ENCODE measurements at regions not wholly inside any gene's neighbourhood (a gene's known extent, or its start where the extent isn't known, plus 50 kb on each side); places are given as distances from the start of the nearest gene placed in this dataset.

DNA sequence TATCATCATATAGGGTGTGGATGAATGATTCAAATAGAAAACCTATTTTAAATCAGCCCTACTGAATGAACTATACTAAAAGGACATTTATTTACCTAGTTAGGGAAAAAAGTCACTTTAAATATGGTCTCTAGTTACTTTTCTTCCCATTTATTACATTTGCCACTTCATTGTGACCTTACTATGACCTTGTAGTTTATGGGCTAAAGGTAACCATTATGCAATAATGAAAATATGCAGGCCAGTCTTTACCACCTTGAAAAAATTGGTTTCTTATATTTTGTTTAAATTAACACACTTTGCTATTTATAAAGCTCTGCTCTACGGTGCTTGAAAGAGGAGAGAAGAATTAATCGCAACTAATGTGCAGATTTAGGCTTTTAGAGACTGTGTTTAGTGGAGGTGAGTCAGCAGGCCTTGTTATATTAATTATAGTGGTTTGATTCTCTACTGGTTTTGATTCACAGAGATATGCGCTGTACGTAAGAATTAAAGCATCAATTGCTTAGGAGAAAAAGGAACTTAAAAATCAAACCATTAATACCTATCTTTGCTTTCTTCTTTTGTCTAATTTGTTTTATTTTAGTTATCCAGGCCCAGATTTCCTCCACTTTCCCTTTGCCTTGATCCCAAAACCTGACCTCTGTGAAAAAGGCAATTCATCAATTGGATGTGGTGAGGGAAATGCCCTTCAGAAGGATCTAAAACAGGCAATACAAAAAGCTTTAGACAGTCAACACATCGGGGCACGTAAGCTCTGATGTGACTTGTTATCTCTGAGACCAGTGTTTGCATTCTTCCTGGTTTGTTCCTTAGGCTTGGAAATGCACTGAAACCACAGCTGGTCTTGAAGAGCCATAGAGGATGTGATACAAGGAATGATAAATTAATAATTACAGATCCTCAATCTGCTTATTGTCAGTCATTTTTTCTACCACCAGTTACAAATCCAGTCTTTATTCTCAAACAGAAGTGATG, 141.2 kb upstream of the HDAC9 start:
- TF ChIP-seq, protein P1, sequence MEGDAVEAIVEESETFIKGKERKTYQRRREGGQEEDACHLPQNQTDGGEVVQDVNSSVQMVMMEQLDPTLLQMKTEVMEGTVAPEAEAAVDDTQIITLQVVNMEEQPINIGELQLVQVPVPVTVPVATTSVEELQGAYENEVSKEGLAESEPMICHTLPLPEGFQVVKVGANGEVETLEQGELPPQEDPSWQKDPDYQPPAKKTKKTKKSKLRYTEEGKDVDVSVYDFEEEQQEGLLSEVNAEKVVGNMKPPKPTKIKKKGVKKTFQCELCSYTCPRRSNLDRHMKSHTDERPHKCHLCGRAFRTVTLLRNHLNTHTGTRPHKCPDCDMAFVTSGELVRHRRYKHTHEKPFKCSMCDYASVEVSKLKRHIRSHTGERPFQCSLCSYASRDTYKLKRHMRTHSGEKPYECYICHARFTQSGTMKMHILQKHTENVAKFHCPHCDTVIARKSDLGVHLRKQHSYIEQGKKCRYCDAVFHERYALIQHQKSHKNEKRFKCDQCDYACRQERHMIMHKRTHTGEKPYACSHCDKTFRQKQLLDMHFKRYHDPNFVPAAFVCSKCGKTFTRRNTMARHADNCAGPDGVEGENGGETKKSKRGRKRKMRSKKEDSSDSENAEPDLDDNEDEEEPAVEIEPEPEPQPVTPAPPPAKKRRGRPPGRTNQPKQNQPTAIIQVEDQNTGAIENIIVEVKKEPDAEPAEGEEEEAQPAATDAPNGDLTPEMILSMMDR (conservative IDR thresholded peaks at IDR 0.05; ENCODE audit: low read depth in 2 of 2), result no peak
- TF ChIP-seq, protein P2, sequence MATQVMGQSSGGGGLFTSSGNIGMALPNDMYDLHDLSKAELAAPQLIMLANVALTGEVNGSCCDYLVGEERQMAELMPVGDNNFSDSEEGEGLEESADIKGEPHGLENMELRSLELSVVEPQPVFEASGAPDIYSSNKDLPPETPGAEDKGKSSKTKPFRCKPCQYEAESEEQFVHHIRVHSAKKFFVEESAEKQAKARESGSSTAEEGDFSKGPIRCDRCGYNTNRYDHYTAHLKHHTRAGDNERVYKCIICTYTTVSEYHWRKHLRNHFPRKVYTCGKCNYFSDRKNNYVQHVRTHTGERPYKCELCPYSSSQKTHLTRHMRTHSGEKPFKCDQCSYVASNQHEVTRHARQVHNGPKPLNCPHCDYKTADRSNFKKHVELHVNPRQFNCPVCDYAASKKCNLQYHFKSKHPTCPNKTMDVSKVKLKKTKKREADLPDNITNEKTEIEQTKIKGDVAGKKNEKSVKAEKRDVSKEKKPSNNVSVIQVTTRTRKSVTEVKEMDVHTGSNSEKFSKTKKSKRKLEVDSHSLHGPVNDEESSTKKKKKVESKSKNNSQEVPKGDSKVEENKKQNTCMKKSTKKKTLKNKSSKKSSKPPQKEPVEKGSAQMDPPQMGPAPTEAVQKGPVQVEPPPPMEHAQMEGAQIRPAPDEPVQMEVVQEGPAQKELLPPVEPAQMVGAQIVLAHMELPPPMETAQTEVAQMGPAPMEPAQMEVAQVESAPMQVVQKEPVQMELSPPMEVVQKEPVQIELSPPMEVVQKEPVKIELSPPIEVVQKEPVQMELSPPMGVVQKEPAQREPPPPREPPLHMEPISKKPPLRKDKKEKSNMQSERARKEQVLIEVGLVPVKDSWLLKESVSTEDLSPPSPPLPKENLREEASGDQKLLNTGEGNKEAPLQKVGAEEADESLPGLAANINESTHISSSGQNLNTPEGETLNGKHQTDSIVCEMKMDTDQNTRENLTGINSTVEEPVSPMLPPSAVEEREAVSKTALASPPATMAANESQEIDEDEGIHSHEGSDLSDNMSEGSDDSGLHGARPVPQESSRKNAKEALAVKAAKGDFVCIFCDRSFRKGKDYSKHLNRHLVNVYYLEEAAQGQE (IDR thresholded peaks at IDR 0.05; ENCODE audit: unreplicated experiment), result no peak
- no peak for TF ChIP-seq NANOG (IDR thresholded peaks at IDR 0.05; ENCODE audit: borderline replicate concordance)

Data from GM23338 (cell line).